ENCODE measurements at regions not wholly inside any gene's neighbourhood (a gene's known extent, or its start where the extent isn't known, plus 50 kb on each side); places are given as distances from the start of the nearest gene placed in this dataset.

DNA sequence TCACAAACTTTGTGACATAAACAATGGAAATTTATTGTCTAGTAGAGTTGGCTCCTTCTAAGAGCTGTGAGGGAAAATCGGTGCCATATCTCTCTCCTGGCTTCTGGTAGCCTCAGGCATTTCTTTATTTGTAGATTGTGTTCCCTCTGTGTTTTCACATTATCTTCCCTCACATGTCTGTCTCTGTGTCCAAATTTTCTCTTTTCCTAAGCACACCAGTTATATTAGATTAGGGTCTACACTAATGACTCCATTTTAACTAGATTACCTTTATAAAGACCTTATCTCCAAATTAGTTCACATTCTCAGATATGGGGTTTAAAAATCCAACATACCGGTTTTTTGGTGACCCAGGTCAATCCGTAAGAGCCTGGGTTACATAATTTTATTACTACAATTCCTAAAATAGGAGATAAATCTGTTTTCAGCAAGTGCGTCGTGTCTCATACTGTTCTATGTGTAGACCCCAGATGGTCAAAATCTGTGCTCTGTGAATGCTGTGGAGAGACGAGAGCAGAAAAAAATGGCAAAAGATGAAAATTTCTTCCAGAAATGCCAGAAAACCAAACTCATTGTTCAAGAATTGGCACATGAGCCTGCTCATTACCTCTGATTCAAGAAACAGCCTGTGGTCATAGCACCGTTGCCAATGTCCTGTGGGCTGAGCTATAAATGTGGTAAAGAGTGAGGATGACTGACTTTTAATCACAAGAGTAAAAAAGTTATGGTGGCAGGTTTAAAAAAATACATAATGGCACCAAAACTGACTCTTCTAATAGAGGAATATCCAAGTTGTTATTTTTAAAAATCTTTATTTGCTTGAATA is 574.7 kb downstream of the PCDH7 start:
- TF ChIP-seq, protein P1, sequence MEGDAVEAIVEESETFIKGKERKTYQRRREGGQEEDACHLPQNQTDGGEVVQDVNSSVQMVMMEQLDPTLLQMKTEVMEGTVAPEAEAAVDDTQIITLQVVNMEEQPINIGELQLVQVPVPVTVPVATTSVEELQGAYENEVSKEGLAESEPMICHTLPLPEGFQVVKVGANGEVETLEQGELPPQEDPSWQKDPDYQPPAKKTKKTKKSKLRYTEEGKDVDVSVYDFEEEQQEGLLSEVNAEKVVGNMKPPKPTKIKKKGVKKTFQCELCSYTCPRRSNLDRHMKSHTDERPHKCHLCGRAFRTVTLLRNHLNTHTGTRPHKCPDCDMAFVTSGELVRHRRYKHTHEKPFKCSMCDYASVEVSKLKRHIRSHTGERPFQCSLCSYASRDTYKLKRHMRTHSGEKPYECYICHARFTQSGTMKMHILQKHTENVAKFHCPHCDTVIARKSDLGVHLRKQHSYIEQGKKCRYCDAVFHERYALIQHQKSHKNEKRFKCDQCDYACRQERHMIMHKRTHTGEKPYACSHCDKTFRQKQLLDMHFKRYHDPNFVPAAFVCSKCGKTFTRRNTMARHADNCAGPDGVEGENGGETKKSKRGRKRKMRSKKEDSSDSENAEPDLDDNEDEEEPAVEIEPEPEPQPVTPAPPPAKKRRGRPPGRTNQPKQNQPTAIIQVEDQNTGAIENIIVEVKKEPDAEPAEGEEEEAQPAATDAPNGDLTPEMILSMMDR (IDR thresholded peaks at IDR 0.05) = no peak
- TF ChIP-seq POLR2A (IDR thresholded peaks at IDR 0.05) = no peak
